ENCODE measurements at regions not wholly inside any gene's neighbourhood (a gene's known extent, or its start where the extent isn't known, plus 50 kb on each side); places are given as distances from the start of the nearest gene placed in this dataset.

DNA sequence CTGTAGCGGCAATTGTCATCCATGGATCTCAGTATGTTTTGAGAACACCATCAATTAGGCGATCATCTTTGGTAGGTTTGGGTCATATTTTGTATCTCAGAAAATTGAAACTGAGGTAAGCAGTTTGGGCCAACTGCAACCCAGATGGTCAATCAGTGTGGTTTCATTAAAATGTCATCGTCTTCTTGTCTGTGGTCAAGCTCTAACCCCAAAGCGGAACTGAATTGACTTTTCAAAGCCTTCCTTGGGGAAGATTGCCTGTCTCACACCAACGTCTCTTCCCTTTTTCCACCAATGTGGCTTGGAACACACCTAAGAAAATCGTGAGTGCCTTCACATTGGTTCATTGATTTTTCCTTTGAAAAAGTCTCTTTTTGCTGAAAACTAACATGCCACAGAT lies 56.3 kb upstream of the UBAC2 start:
- no peak overlapping the region for H3K4me3 ChIP-seq (ENCODE audit: low read length)
- TF ChIP-seq, protein P1, sequence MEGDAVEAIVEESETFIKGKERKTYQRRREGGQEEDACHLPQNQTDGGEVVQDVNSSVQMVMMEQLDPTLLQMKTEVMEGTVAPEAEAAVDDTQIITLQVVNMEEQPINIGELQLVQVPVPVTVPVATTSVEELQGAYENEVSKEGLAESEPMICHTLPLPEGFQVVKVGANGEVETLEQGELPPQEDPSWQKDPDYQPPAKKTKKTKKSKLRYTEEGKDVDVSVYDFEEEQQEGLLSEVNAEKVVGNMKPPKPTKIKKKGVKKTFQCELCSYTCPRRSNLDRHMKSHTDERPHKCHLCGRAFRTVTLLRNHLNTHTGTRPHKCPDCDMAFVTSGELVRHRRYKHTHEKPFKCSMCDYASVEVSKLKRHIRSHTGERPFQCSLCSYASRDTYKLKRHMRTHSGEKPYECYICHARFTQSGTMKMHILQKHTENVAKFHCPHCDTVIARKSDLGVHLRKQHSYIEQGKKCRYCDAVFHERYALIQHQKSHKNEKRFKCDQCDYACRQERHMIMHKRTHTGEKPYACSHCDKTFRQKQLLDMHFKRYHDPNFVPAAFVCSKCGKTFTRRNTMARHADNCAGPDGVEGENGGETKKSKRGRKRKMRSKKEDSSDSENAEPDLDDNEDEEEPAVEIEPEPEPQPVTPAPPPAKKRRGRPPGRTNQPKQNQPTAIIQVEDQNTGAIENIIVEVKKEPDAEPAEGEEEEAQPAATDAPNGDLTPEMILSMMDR (conservative IDR thresholded peaks at IDR 0.05; ENCODE audit: low read length) = no peak
- peak; percentile 16 for DNase-seq (ENCODE audit: low read depth)

DNA sequence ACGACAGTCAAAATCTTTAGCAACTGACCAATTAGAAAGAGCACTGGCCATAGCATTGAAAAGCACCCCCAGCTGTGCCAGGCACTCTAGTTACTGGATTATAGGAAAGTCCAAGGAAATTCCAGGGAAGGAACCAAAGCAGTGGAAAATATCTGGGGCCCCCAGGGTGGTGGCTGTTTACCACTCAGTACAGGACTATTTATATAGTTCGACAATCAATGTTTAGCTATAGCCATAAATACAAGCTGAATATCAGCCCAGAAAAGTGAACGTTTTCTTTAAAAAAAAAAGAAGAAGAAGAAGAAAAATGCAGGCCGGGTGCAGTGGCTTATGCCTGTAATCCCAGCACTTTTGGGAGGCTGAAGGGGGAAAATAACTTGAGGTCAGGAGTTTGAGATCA lies 55.2 kb upstream of the UBAC2 start:
- TF ChIP-seq, protein P1 (conservative IDR thresholded peaks at IDR 0.05; ENCODE audit: low read length) = no peak
- H3K4me3 ChIP-seq (ENCODE audit: low read length) = no peak overlapping the region
- no peak for DNase-seq (ENCODE audit: low read depth)

DNA sequence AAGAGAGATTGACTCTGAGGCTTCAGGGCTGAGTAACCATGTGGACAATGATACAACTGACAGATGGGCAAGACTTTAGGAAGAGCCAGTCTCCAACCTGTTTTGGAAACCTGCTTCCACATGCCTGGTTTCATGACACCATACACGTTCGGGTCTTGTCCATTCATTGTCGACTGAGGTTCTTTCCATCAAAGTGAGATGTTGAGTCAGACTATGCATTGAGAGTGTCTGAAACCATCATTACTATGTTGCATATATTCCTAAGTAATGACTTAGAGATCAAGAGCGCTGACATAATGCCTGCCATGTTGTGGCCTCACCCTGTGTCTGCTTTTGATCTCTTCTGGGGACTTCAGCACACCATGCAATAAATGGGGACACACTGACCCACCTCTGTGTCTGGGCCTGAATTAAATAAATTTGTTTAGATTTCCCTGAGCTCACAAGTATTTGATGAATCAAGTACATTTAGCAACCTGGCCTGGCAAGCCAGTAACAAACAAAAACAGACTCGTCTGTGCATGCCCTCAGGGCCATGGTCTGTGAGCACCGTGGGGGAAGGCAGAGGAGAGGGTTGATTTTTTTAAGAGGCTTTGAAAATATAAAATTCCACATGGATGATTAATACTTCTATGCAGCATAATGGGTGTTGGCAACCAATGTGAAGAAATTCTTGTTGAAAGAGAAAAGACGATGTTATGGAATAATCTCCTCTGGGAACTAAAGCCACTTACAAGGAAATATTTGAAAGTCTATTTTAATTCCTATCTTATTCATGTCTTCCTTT lies 49.9 kb upstream of the UBAC2 start:
- peak; percentile 87 for DNase-seq (ENCODE audit: low read depth)
- TF ChIP-seq, protein P1 (conservative IDR thresholded peaks at IDR 0.05; ENCODE audit: low read length) = no peak
- H3K4me3 ChIP-seq (ENCODE audit: low read length) = no peak overlapping the region

Data from AG10803 (cell line).